GM12878 (cell line): ENCODE measurements at regions not wholly inside any gene's neighbourhood (a gene's known extent, or its start where the extent isn't known, plus 50 kb on each side); places are given as distances from the start of the nearest gene placed in this dataset.

Experiments
- ATAC-seq: fragments of 200-7000 bp; cut with Tn5 transposase; 3 replicates; pipeline ENCODE4 v1.9.1; 2020; ENCODE audit warnings: mild to moderate bottlenecking, moderate library complexity
- BruUV-seq: library from RNA; stranded (reverse); fragments of 400-500 nt; replicated peaks from 2 replicates; lab custom pipeline; 2021; lab: Mats Ljungman, UMichigan
- CTCF ChIA-PET: fragments of 300-600 bp; sonication (Branson Sonifier 250); formaldehyde crosslinking; extraction: SDS; loops from one replicate; lab custom pipeline; 2021; ENCODE audit warnings: inconsistent platforms; lab: Yijun Ruan, JAX
- POLR2A ChIA-PET: fragments of 350-600 bp; formaldehyde crosslinking; extraction: SDS; loops from one replicate; lab custom pipeline; 2021; ENCODE audit warnings: inconsistent platforms; lab: Charles Lee
- RAD21 ChIA-PET: fragments of 300-600 bp; sonication (Branson Sonifier 250); formaldehyde crosslinking; loops from one replicate; lab custom pipeline; 2023; ENCODE audit warnings: antibody characterized with exemption; ENCODE audit not compliant: unreplicated experiment; lab: Charles Lee
- SMC1A ChIA-PET: fragments of 300-600 bp; sonication (Branson Sonifier 250); formaldehyde crosslinking; loops from one replicate; lab custom pipeline; 2023; ENCODE audit not compliant: unreplicated experiment, uncharacterized antibody; lab: Charles Lee
- DNase-seq: peaks from one replicate; pipeline ENCODE4 v3.0.0-alpha.2; 2011; ENCODE audit warnings: low read depth, low spot score
- FAIRE-seq: peaks from 3 replicates; lab custom pipeline; 2011; peaks lifted over from hg19 to GRCh38; lab: Jason Lieb, UNC
- H2AFZ ChIP-seq: 2 replicates; pipeline ENCODE4 v1.6.0; 2011; ENCODE audit warnings: low read depth, low read length, control low read depth; ENCODE audit not compliant: control insufficient read depth
- H3K27ac ChIP-seq: 2 replicates; pipeline ENCODE4 v1.5.1; 2011; ENCODE audit warnings: control low read depth; ENCODE audit not compliant: control insufficient read depth, insufficient read depth
- H3K27me3 ChIP-seq, 2 experiments: replicated peaks in 1 of 2; 2 replicates each; pipeline versions ENCODE4 v1.6.0 to v1.6.1; 2011; ENCODE audit warnings: low read length in 1 of 2; ENCODE audit not compliant: control insufficient read depth in 2 of 2, insufficient read depth in 2 of 2
- H3K36me3 ChIP-seq, 2 experiments: 2 replicates each; pipeline ENCODE4 v1.5.1; 2011; ENCODE audit warnings: low read length in 1 of 2; ENCODE audit not compliant: control insufficient read depth in 2 of 2, insufficient read depth in 2 of 2
- H3K4me1 ChIP-seq: 2 replicates; pipeline ENCODE4 v1.6.1; 2011; ENCODE audit warnings: mild to moderate bottlenecking, low read length, moderate library complexity, mixed read lengths; ENCODE audit not compliant: control insufficient read depth, insufficient read depth
- H3K4me2 ChIP-seq: 2 replicates; pipeline ENCODE4 v1.6.0; 2011; ENCODE audit warnings: control low read depth; ENCODE audit not compliant: control insufficient read depth, insufficient read depth
- H3K4me3 ChIP-seq: fragments of 200-600 bp; sonication (generic); 2 replicates; pipeline ENCODE4 v1.5.1; 2016
- H3K79me2 ChIP-seq: 2 replicates; pipeline ENCODE4 v1.6.0; 2011; ENCODE audit warnings: low read length; ENCODE audit not compliant: control insufficient read depth, insufficient read depth
- H3K9ac ChIP-seq: 2 replicates; pipeline ENCODE4 v1.8.0; 2011; ENCODE audit warnings: low read length, control low read depth, mixed read lengths; ENCODE audit not compliant: control insufficient read depth, insufficient read depth
- H3K9me3 ChIP-seq: replicated peaks from 3 replicates; pipeline ENCODE4 v1.5.1; 2011; ENCODE audit warnings: mild to moderate bottlenecking, low read length; ENCODE audit not compliant: control insufficient read depth, insufficient read depth
- H4K20me1 ChIP-seq: 2 replicates; pipeline ENCODE4 v1.6.0; 2011; ENCODE audit not compliant: control insufficient read depth, insufficient read depth
- BRCA1 ChIP-seq: IDR thresholded peaks from 2 replicates; pipeline ENCODE4 v1.6.1; 2011; ENCODE audit warnings: low read depth, low read length, improper control_type of control experiment
- CHD1 ChIP-seq: IDR thresholded peaks from 2 replicates; pipeline ENCODE4 v1.6.1; 2012; ENCODE audit warnings: low read depth, low read length, improper control_type of control experiment
- NFIC ChIP-seq: IDR thresholded peaks from 2 replicates; pipeline ENCODE4 v1.6.1; 2012; ENCODE audit warnings: low read depth, mild to moderate bottlenecking, inconsistent platforms, low read length, moderate library complexity
- NFXL1 ChIP-seq: fragments of 450-650 bp; IDR thresholded peaks from 2 replicates; pipeline ENCODE4 v1.6.1; 2017; ENCODE audit warnings: antibody characterized with exemption, mild to moderate bottlenecking, borderline replicate concordance
- NFYA ChIP-seq: IDR thresholded peaks from 2 replicates; pipeline ENCODE4 v1.6.1; 2011; ENCODE audit warnings: low read depth, mild to moderate bottlenecking, low read length, improper control_type of control experiment, borderline replicate concordance
- POU2F2 ChIP-seq: IDR thresholded peaks from 3 replicates; pipeline ENCODE4 v1.6.1; 2011; ENCODE audit warnings: low read depth, mild to moderate bottlenecking, low read length, borderline replicate concordance
- STAT3 ChIP-seq: IDR thresholded peaks from 2 replicates; pipeline ENCODE4 v1.6.1; 2011; ENCODE audit warnings: low read depth, low read length, improper control_type of control experiment
- ZNF274 ChIP-seq: IDR thresholded peaks from one replicate; pipeline ENCODE4 v1.8.0; 2011; ENCODE audit not compliant: insufficient read length, insufficient read depth
- ZNF622 ChIP-seq: fragments of 450-650 bp; IDR thresholded peaks from 2 replicates; pipeline ENCODE4 v1.6.1; 2017; ENCODE audit warnings: mild to moderate bottlenecking, inconsistent platforms
- WGBS: methylation state at CpG from one replicate; pipeline ENCODE4 v1.1.6; 2016; ENCODE audit warnings: low lambda C conversion rate; ENCODE audit not compliant: insufficient replicate concordance, insufficient coverage; ENCODE audit errors: missing lambda C conversion rate; 5-methylcytosine and 5-hydroxymethylcytosine counted together
- in situ Hi-C: fragments of 300-500 bp; cut with MboI; formaldehyde crosslinking; loops from 9 replicates; pipeline ENCODE4 v1.14.3; 2018; ENCODE audit warnings: mixed read lengths
- intact Hi-C: fragments of 100-400 bp; cut with micrococcal nuclease; formaldehyde crosslinking; loops from one replicate; pipeline ENCODE4 v1.14.2; 2022; ENCODE audit not compliant: unreplicated experiment
- TF ChIP-seq, protein P1 (sequence below): fragments of 450-650 bp; IDR thresholded peaks from 2 replicates; pipeline ENCODE4 v1.6.1; 2018; ENCODE audit warnings: mild to moderate bottlenecking, low read depth, moderate library complexity; ENCODE audit not compliant: partially characterized antibody
- TF ChIP-seq, protein P2 (sequence below): fragments of 450-650 bp; IDR thresholded peaks from 2 replicates; pipeline ENCODE4 v1.6.1; 2017; ENCODE audit warnings: mild to moderate bottlenecking, moderate library complexity
- TF ChIP-seq, protein P3 (sequence below): fragments of 450-650 bp; IDR thresholded peaks from 2 replicates; pipeline ENCODE4 v1.6.1; 2017; ENCODE audit warnings: low read depth, mild to moderate bottlenecking, moderate library complexity
- TF ChIP-seq, protein P4 (sequence below): IDR thresholded peaks from 2 replicates; pipeline ENCODE4 v1.6.1; 2011; ENCODE audit warnings: low read depth, low read length, improper control_type of control experiment, borderline replicate concordance

DNA sequence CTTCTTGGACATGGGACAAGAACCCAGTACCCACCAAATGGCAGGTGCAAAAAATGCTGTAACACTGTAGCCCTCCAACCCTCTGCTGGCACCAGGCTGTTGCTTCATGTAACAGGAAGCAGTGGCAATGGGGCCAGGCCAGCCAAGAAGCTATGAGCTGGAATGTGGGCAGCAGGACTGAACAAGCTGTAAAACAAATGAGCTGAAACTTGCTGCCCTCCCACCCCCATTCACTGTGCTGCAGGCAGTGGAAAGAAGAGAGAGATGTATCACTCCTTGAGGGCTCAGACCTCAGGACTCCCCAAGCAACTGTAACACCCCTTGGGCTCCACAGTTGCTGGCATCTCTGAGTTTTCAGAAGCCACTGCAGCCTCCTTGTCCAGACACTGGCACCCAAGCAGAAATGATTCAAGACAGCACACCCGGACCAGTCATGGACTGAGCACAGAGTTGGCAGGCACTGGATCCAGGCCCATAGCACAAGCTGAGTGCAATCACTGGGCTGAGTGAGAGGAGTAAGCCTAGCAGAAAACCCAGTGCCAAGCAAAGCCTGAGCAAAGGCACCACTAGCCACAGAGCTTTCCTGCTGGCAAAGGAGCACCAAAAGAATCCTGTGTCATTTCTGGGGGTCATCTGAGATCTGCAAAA lies 321.4 kb upstream of the CXADR start (continued):
- TF ChIP-seq, protein P1, sequence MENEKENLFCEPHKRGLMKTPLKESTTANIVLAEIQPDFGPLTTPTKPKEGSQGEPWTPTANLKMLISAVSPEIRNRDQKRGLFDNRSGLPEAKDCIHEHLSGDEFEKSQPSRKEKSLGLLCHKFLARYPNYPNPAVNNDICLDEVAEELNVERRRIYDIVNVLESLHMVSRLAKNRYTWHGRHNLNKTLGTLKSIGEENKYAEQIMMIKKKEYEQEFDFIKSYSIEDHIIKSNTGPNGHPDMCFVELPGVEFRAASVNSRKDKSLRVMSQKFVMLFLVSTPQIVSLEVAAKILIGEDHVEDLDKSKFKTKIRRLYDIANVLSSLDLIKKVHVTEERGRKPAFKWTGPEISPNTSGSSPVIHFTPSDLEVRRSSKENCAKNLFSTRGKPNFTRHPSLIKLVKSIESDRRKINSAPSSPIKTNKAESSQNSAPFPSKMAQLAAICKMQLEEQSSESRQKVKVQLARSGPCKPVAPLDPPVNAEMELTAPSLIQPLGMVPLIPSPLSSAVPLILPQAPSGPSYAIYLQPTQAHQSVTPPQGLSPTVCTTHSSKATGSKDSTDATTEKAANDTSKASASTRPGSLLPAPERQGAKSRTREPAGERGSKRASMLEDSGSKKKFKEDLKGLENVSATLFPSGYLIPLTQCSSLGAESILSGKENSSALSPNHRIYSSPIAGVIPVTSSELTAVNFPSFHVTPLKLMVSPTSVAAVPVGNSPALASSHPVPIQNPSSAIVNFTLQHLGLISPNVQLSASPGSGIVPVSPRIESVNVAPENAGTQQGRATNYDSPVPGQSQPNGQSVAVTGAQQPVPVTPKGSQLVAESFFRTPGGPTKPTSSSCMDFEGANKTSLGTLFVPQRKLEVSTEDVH, result no peak
- TF ChIP-seq, protein P2, sequence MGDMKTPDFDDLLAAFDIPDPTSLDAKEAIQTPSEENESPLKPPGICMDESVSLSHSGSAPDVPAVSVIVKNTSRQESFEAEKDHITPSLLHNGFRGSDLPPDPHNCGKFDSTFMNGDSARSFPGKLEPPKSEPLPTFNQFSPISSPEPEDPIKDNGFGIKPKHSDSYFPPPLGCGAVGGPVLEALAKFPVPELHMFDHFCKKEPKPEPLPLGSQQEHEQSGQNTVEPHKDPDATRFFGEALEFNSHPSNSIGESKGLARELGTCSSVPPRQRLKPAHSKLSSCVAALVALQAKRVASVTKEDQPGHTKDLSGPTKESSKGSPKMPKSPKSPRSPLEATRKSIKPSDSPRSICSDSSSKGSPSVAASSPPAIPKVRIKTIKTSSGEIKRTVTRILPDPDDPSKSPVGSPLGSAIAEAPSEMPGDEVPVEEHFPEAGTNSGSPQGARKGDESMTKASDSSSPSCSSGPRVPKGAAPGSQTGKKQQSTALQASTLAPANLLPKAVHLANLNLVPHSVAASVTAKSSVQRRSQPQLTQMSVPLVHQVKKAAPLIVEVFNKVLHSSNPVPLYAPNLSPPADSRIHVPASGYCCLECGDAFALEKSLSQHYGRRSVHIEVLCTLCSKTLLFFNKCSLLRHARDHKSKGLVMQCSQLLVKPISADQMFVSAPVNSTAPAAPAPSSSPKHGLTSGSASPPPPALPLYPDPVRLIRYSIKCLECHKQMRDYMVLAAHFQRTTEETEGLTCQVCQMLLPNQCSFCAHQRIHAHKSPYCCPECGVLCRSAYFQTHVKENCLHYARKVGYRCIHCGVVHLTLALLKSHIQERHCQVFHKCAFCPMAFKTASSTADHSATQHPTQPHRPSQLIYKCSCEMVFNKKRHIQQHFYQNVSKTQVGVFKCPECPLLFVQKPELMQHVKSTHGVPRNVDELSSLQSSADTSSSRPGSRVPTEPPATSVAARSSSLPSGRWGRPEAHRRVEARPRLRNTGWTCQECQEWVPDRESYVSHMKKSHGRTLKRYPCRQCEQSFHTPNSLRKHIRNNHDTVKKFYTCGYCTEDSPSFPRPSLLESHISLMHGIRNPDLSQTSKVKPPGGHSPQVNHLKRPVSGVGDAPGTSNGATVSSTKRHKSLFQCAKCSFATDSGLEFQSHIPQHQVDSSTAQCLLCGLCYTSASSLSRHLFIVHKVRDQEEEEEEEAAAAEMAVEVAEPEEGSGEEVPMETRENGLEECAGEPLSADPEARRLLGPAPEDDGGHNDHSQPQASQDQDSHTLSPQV, result no peak
- TF ChIP-seq POU2F2, result no peak

DNA sequence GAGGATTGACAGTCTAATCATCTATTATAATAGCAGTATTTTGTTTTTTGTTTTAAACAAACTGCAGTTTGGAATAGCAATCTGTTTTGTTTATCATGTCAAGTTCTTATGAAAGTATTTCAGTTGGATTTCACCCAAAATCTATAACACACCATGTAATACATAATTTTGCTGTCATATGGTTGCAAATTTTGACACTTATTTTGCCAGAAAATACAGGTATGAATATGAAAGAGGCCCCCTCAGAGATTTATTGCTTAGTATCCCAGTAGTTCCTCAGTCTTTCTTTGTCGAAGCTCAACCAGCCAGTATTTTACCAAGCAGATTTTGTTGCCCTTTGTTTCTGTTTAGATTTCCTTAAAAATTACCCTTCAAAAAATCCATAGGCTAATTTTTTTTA lies 317.5 kb upstream of the CXADR start:
- DNase-seq, result no peak
- H3K27ac ChIP-seq, result no peak overlapping the region
- H3K79me2 ChIP-seq, result no peaks in the 10 kb centered on the region
- H2AFZ ChIP-seq, result no peak overlapping the region
- BruUV-seq, result no TSS peak
- no peaks in the 10 kb centered on the region for H3K27me3 ChIP-seq
- H3K4me2 ChIP-seq, result no peak overlapping the region
- in situ Hi-C loops, result no loop called here
- H4K20me1 ChIP-seq, result no peaks in the 10 kb centered on the region
- no peak for FAIRE-seq
- 0% methylated on average over 1 of the region's 1 CpG for WGBS
- intact Hi-C loops, result no loop called here
- ChIA-PET CTCF (no interaction called here), RAD21 (no interaction called here), POLR2A (no interaction called here), SMC1A (no interaction called here)
- no peaks in the 10 kb centered on the region for H3K4me1 ChIP-seq
- H3K9ac ChIP-seq, result no peak overlapping the region
- no peak overlapping the region for H3K4me3 ChIP-seq
- ATAC-seq, result no peak
- no peaks in the 10 kb centered on the region for H3K36me3 ChIP-seq
- no peaks in the 10 kb centered on the region; the same call in 2 of the 3 replicates for H3K9me3 ChIP-seq
- no peak for TF ChIP-seq ZNF274
- TF ChIP-seq BRCA1, result no peak
- TF ChIP-seq NFXL1, result no peak
- TF ChIP-seq, protein P3, sequence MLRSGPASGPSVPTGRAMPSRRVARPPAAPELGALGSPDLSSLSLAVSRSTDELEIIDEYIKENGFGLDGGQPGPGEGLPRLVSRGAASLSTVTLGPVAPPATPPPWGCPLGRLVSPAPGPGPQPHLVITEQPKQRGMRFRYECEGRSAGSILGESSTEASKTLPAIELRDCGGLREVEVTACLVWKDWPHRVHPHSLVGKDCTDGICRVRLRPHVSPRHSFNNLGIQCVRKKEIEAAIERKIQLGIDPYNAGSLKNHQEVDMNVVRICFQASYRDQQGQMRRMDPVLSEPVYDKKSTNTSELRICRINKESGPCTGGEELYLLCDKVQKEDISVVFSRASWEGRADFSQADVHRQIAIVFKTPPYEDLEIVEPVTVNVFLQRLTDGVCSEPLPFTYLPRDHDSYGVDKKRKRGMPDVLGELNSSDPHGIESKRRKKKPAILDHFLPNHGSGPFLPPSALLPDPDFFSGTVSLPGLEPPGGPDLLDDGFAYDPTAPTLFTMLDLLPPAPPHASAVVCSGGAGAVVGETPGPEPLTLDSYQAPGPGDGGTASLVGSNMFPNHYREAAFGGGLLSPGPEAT, result no peak
- no peak for TF ChIP-seq CHD1
- TF ChIP-seq ZNF622, result no peak
- TF ChIP-seq NFYA, result no peak
- TF ChIP-seq STAT3, result no peak
- TF ChIP-seq, protein P4, sequence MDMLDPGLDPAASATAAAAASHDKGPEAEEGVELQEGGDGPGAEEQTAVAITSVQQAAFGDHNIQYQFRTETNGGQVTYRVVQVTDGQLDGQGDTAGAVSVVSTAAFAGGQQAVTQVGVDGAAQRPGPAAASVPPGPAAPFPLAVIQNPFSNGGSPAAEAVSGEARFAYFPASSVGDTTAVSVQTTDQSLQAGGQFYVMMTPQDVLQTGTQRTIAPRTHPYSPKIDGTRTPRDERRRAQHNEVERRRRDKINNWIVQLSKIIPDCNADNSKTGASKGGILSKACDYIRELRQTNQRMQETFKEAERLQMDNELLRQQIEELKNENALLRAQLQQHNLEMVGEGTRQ, result no peak
- TF ChIP-seq NFIC, result no peak
